Neuronal stem cell (in vitro differentiated cells): ENCODE measurements at regions not wholly inside any gene's neighbourhood (a gene's known extent, or its start where the extent isn't known, plus 50 kb on each side); places are given as distances from the start of the nearest gene placed in this dataset.

ENCODE experiments used
- DNase-seq: peaks from one replicate; pipeline ENCODE4 v3.0.0-alpha.2; 2013; ENCODE audit warnings: low spot score
- H2AFZ ChIP-seq: one replicate; pipeline ENCODE4 v1.6.1; 2013; ENCODE audit warnings: mild to moderate bottlenecking, low read length, inconsistent platforms
- H2AK5ac ChIP-seq: 2 replicates; pipeline ENCODE4 v1.6.1; 2013; ENCODE audit warnings: low read depth, mild to moderate bottlenecking, inconsistent platforms, low read length, moderate library complexity, mixed read lengths
- H2BK120ac ChIP-seq: 2 replicates; pipeline ENCODE4 v1.6.1; 2013; ENCODE audit warnings: low read depth, mild to moderate bottlenecking, inconsistent platforms, low read length, moderate library complexity, mixed read lengths
- H2BK12ac ChIP-seq: one replicate; pipeline ENCODE4 v1.6.1; 2013; ENCODE audit warnings: low read length, inconsistent platforms
- H2BK15ac ChIP-seq: 2 replicates; pipeline ENCODE4 v1.6.1; 2013; ENCODE audit warnings: mild to moderate bottlenecking, low read length, inconsistent platforms, mixed read lengths
- H2BK5ac ChIP-seq: one replicate; pipeline ENCODE4 v1.6.1; 2013; ENCODE audit warnings: inconsistent platforms, mild to moderate bottlenecking, low read length, moderate library complexity
- H3K14ac ChIP-seq: one replicate; pipeline ENCODE4 v1.6.1; 2013; ENCODE audit warnings: low read length, inconsistent platforms
- H3K18ac ChIP-seq: 2 replicates; pipeline ENCODE4 v1.6.1; 2013; ENCODE audit warnings: low read length, inconsistent platforms
- H3K23ac ChIP-seq: 2 replicates; pipeline ENCODE4 v1.6.1; 2013; ENCODE audit warnings: low read depth, mild to moderate bottlenecking, mixed read lengths, low read length, inconsistent platforms; ENCODE audit not compliant: poor library complexity
- H3K27ac ChIP-seq: replicated peaks from 3 replicates; pipeline ENCODE4 v1.5.1; 2013; ENCODE audit warnings: low read length, inconsistent platforms
- H3K27me3 ChIP-seq, 3 experiments: 2 replicates each; pipeline ENCODE4 v1.6.1; 2013; ENCODE audit warnings: low read length in 3 of 3, mild to moderate bottlenecking in 2 of 3, inconsistent platforms in 1 of 3, low read depth in 1 of 3, mixed read lengths in 1 of 3, moderate library complexity in 1 of 3; ENCODE audit not compliant: control insufficient read depth in 3 of 3, insufficient read depth in 3 of 3
- H3K36me3 ChIP-seq, 2 donors: replicated peaks in 1 of 2; 2 replicates each; pipeline ENCODE4 v1.6.1; 2013; ENCODE audit warnings: low read length in 2 of 2; ENCODE audit not compliant: control insufficient read depth in 2 of 2, insufficient read depth in 2 of 2
- H3K4ac ChIP-seq: 2 replicates; pipeline ENCODE4 v1.6.1; 2013; ENCODE audit warnings: inconsistent platforms, mild to moderate bottlenecking, low read length, moderate library complexity
- H3K4me1 ChIP-seq, 2 donors: 1 replicate in 1 of 2; 2 replicates in 1 of 2; pipeline ENCODE4 v1.6.1; 2013; ENCODE audit warnings: low read length in 2 of 2, low read depth in 1 of 2; ENCODE audit not compliant: control insufficient read depth in 2 of 2, insufficient read depth in 1 of 2
- H3K4me2 ChIP-seq: one replicate; pipeline ENCODE4 v1.6.1; 2013; ENCODE audit warnings: mild to moderate bottlenecking, low read length, inconsistent platforms; ENCODE audit not compliant: insufficient read depth, poor library complexity, severe bottlenecking
- H3K4me3 ChIP-seq, 2 donors: 2 replicates each; pipeline ENCODE4 v1.5.1; 2013; ENCODE audit warnings: low read length in 2 of 2, mild to moderate bottlenecking in 2 of 2, inconsistent platforms in 1 of 2, moderate library complexity in 1 of 2
- H3K79me1 ChIP-seq: one replicate; pipeline ENCODE4 v1.6.1; 2013; ENCODE audit warnings: low read depth, mild to moderate bottlenecking, inconsistent platforms, low read length, moderate library complexity
- H3K9ac ChIP-seq: one replicate; pipeline ENCODE4 v1.6.1; 2013; ENCODE audit warnings: mild to moderate bottlenecking, low read depth, low read length, inconsistent platforms; ENCODE audit not compliant: poor library complexity
- H3K9me3 ChIP-seq, 2 donors: replicated peaks in 1 of 2; 2 replicates each; pipeline versions ENCODE3 to v1.6.1; 2013; ENCODE audit warnings: low read length in 2 of 2, mild to moderate bottlenecking in 2 of 2, inconsistent platforms in 1 of 2, low read depth in 1 of 2, mixed read lengths in 1 of 2, moderate library complexity in 1 of 2; ENCODE audit not compliant: control insufficient read depth in 2 of 2, insufficient read depth in 1 of 2
- H4K8ac ChIP-seq: one replicate; pipeline ENCODE4 v1.6.1; 2013; ENCODE audit warnings: low read depth, mild to moderate bottlenecking, inconsistent platforms, low read length, moderate library complexity
- H4K91ac ChIP-seq: one replicate; pipeline ENCODE4 v1.6.1; 2013; ENCODE audit warnings: low read length, low read depth, mild to moderate bottlenecking, inconsistent platforms; ENCODE audit not compliant: poor library complexity
- WGBS, 2 donors: extraction: QIAGEN DNeasy Blood & Tissue Kit; methylation state at CpG; one replicate each; pipeline ENCODE4 v1.1.7; 2013; ENCODE audit warnings: missing lambda C conversion rate in 2 of 2, mixed read lengths in 1 of 2; ENCODE audit not compliant: insufficient read length in 2 of 2, insufficient replicate concordance in 1 of 2; ENCODE audit errors: extremely low coverage in 2 of 2; 5-methylcytosine and 5-hydroxymethylcytosine counted together

DNA sequence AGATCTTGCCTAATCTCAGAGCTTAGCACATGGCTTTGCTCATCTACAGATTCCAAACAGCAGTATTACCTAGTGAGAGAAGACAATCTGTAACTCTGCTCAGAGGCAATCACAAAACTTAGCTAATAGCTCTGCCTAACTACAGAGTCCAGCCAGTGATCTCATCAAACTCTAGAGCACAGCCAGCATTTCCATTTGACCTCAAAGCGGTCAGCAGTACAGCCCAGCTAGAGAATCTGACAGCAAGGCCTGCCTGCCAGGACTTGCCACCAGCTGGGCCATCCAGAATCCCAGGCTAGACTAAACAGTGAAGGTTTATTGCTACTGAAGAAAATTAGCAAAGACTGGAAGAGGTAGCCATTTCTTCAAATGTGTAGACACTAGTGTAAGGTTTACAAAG is 217.9 kb upstream of the VLDLR start:
- Histone ChIP-seq H3K18ac (no peak overlapping the region), H2BK5ac (no peak overlapping the region), H3K4ac (no peak overlapping the region), H3K9ac (no peak overlapping the region), H2AK5ac (no peak overlapping the region), H2BK12ac (no peak overlapping the region), H2AFZ (no peak overlapping the region), H4K91ac (no peak overlapping the region), H2BK15ac (no peak overlapping the region), H3K27ac (no peak overlapping the region), H4K8ac (no peak overlapping the region), H3K4me2 (no peak overlapping the region), H2BK120ac (no peak overlapping the region), H3K4me1 (no peaks in the 10 kb centered on the region), H3K27me3 (no peaks in the 10 kb centered on the region), H3K9me3 (peaks cover 4 to 14% of the 10 kb centered on the region in 2 donors), H3K36me3 (no peaks in the 10 kb centered on the region), H3K14ac (no peak overlapping the region), H3K23ac (no peak overlapping the region), H3K4me3 (no peak overlapping the region), H3K79me1 (no peaks in the 10 kb centered on the region)
- WGBS, 2 donors = no CpG with 5 or more reads among the region's 1 CpG
- no peak for DNase-seq

- Histone ChIP-seq H3K36me3 (no peaks in the 10 kb centered on the region), H3K4ac (no peak overlapping the region), H3K4me2 (no peak overlapping the region), H2AFZ (no peak overlapping the region), H3K18ac (peak overlapping the region; percentile 78), H3K27ac (no peak overlapping the region), H3K14ac (peak overlapping the region; percentile 64), H3K27me3 (no peaks in the 10 kb centered on the region), H3K79me1 (no peaks in the 10 kb centered on the region), H3K23ac (no peak overlapping the region), H3K4me3 (no peak overlapping the region), H4K8ac (no peak overlapping the region), H4K91ac (no peak overlapping the region), H2BK120ac (no peak overlapping the region), H2BK5ac (no peak overlapping the region), H2AK5ac (no peak overlapping the region), H3K9me3 (peaks cover 4 to 13% of the 10 kb centered on the region in 2 donors), H2BK15ac (peak overlapping the region; percentile 30), H3K4me1 (no peaks in the 10 kb centered on the region), H3K9ac (no peak overlapping the region), H2BK12ac (no peak overlapping the region)
- WGBS, 2 donors = no CpG with 5 or more reads among the region's 12 CpGs
- no peak for DNase-seq
Observed at GRCh38 chr9:2406252-2406651, 215.3 kb upstream of the VLDLR start.

GRCh38 chr9:2407450-2407849 is 214.1 kb upstream of the VLDLR start:
- Histone ChIP-seq H3K14ac (peak overlapping the region; percentile 38), H3K4me1 (peaks cover 4 to 8% of the 10 kb centered on the region in 2 donors), H2BK12ac (peak overlapping the region; percentile 63), H3K9me3 (peaks cover 4 to 13% of the 10 kb centered on the region in 2 donors), H3K23ac (no peak overlapping the region), H3K27me3 (no peaks in the 10 kb centered on the region), H4K91ac (no peak overlapping the region), H3K27ac (no peak overlapping the region), H4K8ac (no peak overlapping the region), H2BK15ac (no peak overlapping the region), H3K18ac (peak overlapping the region; percentile 83), H2BK120ac (no peak overlapping the region), H3K9ac (no peak overlapping the region), H3K4ac (no peak overlapping the region), H2AFZ (peak overlapping the region; percentile 40), H3K36me3 (no peaks in the 10 kb centered on the region), H2BK5ac (no peak overlapping the region), H3K4me3 (peak overlapping the region in 1 of 2 donors; percentile 19), H3K4me2 (no peak overlapping the region), H3K79me1 (no peaks in the 10 kb centered on the region), H2AK5ac (no peak overlapping the region)
- no CpG with 5 or more reads among the region's 7 CpGs for WGBS, 2 donors
- DNase-seq = no peak

- H3K79me1 ChIP-seq = no peaks in the 10 kb centered on the region
- no peak overlapping the region for H4K8ac ChIP-seq
- H2BK5ac ChIP-seq = no peak overlapping the region
- no peak overlapping the region for H3K4ac ChIP-seq
- H3K9me3 ChIP-seq = peaks cover 0 to 7% of the 10 kb centered on the region in 2 donors
- H3K23ac ChIP-seq = no peak overlapping the region
- H3K9ac ChIP-seq = no peak overlapping the region
- peak overlapping the region; percentile 42 for H3K27ac ChIP-seq
- H2BK12ac ChIP-seq = no peak overlapping the region
- peak; percentile 24 for DNase-seq
- H3K4me3 ChIP-seq = no peak overlapping the region
- no peak overlapping the region for H2BK15ac ChIP-seq
- no peak overlapping the region for H3K4me2 ChIP-seq
- peak overlapping the region; percentile 30 for H2AFZ ChIP-seq
- H4K91ac ChIP-seq = no peak overlapping the region
- no peak overlapping the region for H3K18ac ChIP-seq
- H3K14ac ChIP-seq = no peak overlapping the region
- WGBS, 2 donors = no CpG with 5 or more reads among the region's 8 CpGs
- H3K27me3 ChIP-seq = no peaks in the 10 kb centered on the region
- H3K4me1 ChIP-seq = peaks cover 5 to 17% of the 10 kb centered on the region in 2 donors
- H2AK5ac ChIP-seq = no peak overlapping the region
- H2BK120ac ChIP-seq = no peak overlapping the region
- no peaks in the 10 kb centered on the region for H3K36me3 ChIP-seq
Observed at GRCh38 chr9:2411459-2412215, 209.9 kb upstream of the VLDLR start.
